HFFc6 (cell line): ENCODE measurements at regions not wholly inside any gene's neighbourhood (a gene's known extent, or its start where the extent isn't known, plus 50 kb on each side); places are given as distances from the start of the nearest gene placed in this dataset.

Experiments
- DNase-seq: peaks from one replicate; pipeline ENCODE4 v3.0.0-alpha.2; 2018
- H3K27ac Mint-ChIP-seq: 2 replicates; pipeline ENCODE4 v1.8.0; 2020; ENCODE audit warnings: mild to moderate bottlenecking, mixed read lengths
- H3K27me3 Mint-ChIP-seq: 2 replicates; pipeline ENCODE4 v1.8.0; 2021; ENCODE audit warnings: mild to moderate bottlenecking, moderate library complexity, mixed read lengths; ENCODE audit not compliant: insufficient read depth
- H3K36me3 Mint-ChIP-seq: 2 replicates; pipeline ENCODE4 v1.8.0; 2021; ENCODE audit warnings: low read depth, mixed read lengths
- H3K4me1 Mint-ChIP-seq: 2 replicates; pipeline ENCODE4 v1.8.0; 2020; ENCODE audit warnings: low read depth, mixed read lengths
- H3K4me3 Mint-ChIP-seq: 2 replicates; pipeline ENCODE4 v1.8.0; 2020; ENCODE audit warnings: mild to moderate bottlenecking, moderate library complexity, mixed read lengths
- H3K9me3 Mint-ChIP-seq: 2 replicates; pipeline ENCODE4 v1.8.0; 2020; ENCODE audit warnings: mild to moderate bottlenecking, mixed read lengths
- TF ChIP-seq, protein P1 (sequence below): fragments of 200-600 bp; sonication (generic); IDR thresholded peaks from 2 replicates; pipeline ENCODE4 v1.5.0; 2021; ENCODE audit warnings: antibody characterized with exemption, mild to moderate bottlenecking

DNA sequence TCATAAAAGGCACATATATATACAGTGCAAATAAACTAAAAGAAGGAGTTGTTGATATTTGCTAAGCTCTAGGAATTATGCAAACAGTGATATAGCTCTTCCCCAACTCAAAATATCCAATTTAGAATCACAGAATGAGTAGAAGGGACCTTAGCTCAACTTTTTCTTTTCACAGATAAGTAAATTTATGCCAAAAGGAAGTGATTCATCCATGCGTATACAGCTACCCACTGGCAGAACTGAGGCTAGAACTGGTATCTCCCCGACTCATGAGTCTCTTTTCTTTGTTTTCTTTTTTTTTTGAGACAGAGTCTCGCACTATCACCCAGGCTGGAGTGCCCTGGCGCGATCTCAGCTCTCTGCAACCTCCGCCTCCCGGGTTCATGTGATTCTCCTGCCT, 54.2 kb upstream of the SVIL start:
- Mint-ChIP-seq H3K27ac (no peak overlapping the region), H3K27me3 (peaks cover 15% of the 10 kb centered on the region), H3K36me3 (no peaks in the 10 kb centered on the region), H3K9me3 (no peaks in the 10 kb centered on the region), H3K4me1 (peaks cover 21% of the 10 kb centered on the region), H3K4me3 (no peak overlapping the region)
- TF ChIP-seq, protein P1, sequence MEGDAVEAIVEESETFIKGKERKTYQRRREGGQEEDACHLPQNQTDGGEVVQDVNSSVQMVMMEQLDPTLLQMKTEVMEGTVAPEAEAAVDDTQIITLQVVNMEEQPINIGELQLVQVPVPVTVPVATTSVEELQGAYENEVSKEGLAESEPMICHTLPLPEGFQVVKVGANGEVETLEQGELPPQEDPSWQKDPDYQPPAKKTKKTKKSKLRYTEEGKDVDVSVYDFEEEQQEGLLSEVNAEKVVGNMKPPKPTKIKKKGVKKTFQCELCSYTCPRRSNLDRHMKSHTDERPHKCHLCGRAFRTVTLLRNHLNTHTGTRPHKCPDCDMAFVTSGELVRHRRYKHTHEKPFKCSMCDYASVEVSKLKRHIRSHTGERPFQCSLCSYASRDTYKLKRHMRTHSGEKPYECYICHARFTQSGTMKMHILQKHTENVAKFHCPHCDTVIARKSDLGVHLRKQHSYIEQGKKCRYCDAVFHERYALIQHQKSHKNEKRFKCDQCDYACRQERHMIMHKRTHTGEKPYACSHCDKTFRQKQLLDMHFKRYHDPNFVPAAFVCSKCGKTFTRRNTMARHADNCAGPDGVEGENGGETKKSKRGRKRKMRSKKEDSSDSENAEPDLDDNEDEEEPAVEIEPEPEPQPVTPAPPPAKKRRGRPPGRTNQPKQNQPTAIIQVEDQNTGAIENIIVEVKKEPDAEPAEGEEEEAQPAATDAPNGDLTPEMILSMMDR = no peak
- peak; percentile 10 for DNase-seq

DNA sequence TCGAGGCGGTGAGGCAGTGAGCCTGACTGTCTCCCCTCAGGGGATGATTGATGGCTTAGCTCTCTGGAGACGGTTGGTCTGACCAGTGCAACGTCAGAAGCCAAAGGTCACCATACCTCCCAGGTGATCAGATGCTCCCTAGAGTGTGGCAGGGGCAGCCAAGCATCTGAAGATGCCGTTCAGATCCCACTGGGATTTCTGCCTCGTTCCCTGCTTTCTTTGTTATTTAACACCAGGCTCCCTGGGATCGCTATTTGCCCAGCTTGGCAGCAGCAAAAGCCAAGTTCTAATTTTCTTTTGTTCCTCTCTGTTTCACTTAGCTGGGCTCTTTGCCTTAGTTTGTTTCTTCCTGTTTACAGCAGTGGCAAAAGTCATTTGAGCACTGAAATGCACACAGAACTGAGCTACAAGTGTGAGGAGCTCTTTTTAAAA, 53.5 kb upstream of the SVIL start:
- Mint-ChIP-seq H3K36me3 (no peaks in the 10 kb centered on the region), H3K4me3 (no peak overlapping the region), H3K9me3 (no peaks in the 10 kb centered on the region), H3K27me3 (peaks cover 18% of the 10 kb centered on the region), H3K27ac (no peak overlapping the region), H3K4me1 (peaks cover 21% of the 10 kb centered on the region)
- TF ChIP-seq, protein P1 = no peak
- DNase-seq = no peak

DNA sequence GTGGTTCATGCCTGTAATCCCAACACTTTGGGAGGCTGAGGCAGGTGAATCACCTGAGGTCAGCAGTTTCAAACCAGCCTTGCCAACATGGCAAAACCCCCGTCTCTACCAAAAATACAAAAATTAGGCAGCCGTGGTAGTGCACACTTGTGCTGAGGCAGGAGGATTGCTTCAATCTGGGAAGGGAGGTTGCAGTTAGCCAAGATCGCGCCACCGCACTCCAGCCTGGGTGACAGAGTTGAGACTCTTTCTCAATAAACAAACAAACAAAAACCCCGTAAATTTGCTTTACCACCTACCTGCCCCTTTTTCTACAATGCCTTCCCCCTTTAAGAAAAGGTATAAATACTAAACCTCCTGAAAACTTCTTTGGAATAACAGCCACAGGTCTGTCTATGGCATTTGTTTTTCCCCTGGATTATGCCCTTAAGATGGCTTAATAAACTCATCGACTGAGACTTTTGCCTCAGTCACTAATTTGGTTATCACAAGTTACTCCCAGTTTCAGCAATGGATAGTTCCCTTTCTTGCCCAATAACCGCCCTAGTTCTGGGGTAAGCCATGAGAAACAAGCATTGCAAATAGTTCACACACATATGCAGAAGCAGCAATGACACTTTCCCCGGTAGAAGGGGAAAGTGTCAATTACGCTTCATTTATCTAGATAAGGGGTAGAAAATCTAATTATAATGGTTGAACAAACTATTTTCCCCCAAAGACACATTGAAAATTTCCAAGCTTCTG, 52.8 kb upstream of the SVIL start:
- peaks cover 21% of the 10 kb centered on the region for H3K4me1 Mint-ChIP-seq
- no peak for DNase-seq
- no peak overlapping the region for H3K27ac Mint-ChIP-seq
- TF ChIP-seq, protein P1 = no peak
- no peaks in the 10 kb centered on the region for H3K36me3 Mint-ChIP-seq
- peaks cover 20% of the 10 kb centered on the region for H3K27me3 Mint-ChIP-seq
- H3K9me3 Mint-ChIP-seq = no peaks in the 10 kb centered on the region
- no peak overlapping the region for H3K4me3 Mint-ChIP-seq

DNA sequence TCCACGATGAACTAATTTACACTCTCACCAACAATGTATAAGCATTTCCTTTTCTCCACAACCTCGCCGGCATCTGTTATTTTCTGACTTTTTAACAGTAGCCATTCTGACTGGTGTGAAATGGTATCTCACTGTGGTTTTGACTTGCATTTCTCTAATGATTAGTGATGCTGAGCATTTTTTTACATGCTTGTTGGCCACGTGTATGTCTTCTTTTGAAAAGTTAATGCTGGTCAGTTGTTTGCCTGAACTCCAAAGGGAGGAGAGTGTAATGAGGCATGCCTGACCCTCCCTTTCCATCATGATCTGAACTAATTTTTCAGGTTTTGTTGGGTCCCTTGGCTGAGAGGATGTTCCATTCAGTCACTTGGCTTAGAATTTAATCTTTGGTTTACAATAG, 50.7 kb upstream of the SVIL start:
- Mint-ChIP-seq H3K4me3 (no peak overlapping the region), H3K36me3 (no peaks in the 10 kb centered on the region), H3K27ac (no peak overlapping the region), H3K27me3 (peaks cover 23% of the 10 kb centered on the region), H3K9me3 (no peaks in the 10 kb centered on the region), H3K4me1 (peaks cover 14% of the 10 kb centered on the region)
- TF ChIP-seq, protein P1 = no peak
- DNase-seq = no peak
